Vagina (tissue), 2 donors: ENCODE measurements at regions not wholly inside any gene's neighbourhood (a gene's known extent, or its start where the extent isn't known, plus 50 kb on each side); places are given as distances from the start of the nearest gene placed in this dataset. TPM values are rescaled to one million over a fixed set of nuclear protein-coding genes. Genes with fewer than 3 reads are reported as not detected.
A peak's percentile ranks its signal among the peaks of the same experiment; 100 is the strongest.

Experiments used
- DNase-seq, 2 donors: peaks; one replicate each; pipeline ENCODE4 v3.0.0-alpha.2; 2017; ENCODE audit errors: extremely low spot score in 2 of 2
- H3K27ac ChIP-seq: fragments of 200-600 bp; sonication (generic); one replicate; pipeline ENCODE4 v1.5.1; 2019
- H3K27me3 ChIP-seq: fragments of 200-600 bp; sonication (generic); one replicate; pipeline ENCODE4 v1.5.1; 2019
- H3K36me3 ChIP-seq, 2 donors: fragments of 200-600 bp; sonication (generic); one replicate each; pipeline ENCODE4 v1.5.1; 2017 to 2019
- H3K4me1 ChIP-seq: fragments of 200-600 bp; sonication (generic); one replicate; pipeline ENCODE4 v1.5.1; 2019
- H3K4me3 ChIP-seq, 2 donors: fragments of 200-600 bp; sonication (generic); 1 replicate in 1 of 2; 2 replicates in 1 of 2; pipeline ENCODE4 v1.5.1; 2016 to 2019
- H3K9me3 ChIP-seq: fragments of 200-600 bp; sonication (generic); one replicate; pipeline ENCODE4 v1.5.1; 2019
- POLR2A ChIP-seq, 2 donors: fragments of 450-650 bp; IDR thresholded peaks; one replicate each; pipeline ENCODE4 v1.6.1; 2017; ENCODE audit warnings: antibody characterized with exemption in 2 of 2, mild to moderate bottlenecking in 2 of 2, moderate library complexity in 2 of 2
- POLR2AphosphoS5 ChIP-seq, 2 donors: sonication (generic); formaldehyde crosslinking; IDR thresholded peaks; one replicate each; pipeline ENCODE4 v1.9.0; 2017; ENCODE audit warnings: antibody characterized with exemption in 2 of 2, mild to moderate bottlenecking in 2 of 2, low read depth in 1 of 2; ENCODE audit not compliant: insufficient read depth in 1 of 2
- intact Hi-C: fragments of 100-400 bp; cut with DNase I; formaldehyde crosslinking; loops from one replicate; pipeline ENCODE4 v1.15.1; 2023
- small RNA-seq: library from RNA; depleted of rRNA; stranded (forward); fragments of <200 nt; gene quantifications from one replicate; pipeline ENCODE3, GENCODE V24; 2016
- TF ChIP-seq, protein P1 (sequence below), 3 experiments: fragments of 450-650 bp in 2 of 3; fragments of 200-600 bp in 1 of 3; sonication (generic) in 1 of 3; IDR thresholded peaks; one replicate each; pipeline ENCODE4 v1.5.1; 2017 to 2019; ENCODE audit warnings: antibody characterized with exemption in 3 of 3, mild to moderate bottlenecking in 2 of 3, moderate library complexity in 2 of 3

DNA sequence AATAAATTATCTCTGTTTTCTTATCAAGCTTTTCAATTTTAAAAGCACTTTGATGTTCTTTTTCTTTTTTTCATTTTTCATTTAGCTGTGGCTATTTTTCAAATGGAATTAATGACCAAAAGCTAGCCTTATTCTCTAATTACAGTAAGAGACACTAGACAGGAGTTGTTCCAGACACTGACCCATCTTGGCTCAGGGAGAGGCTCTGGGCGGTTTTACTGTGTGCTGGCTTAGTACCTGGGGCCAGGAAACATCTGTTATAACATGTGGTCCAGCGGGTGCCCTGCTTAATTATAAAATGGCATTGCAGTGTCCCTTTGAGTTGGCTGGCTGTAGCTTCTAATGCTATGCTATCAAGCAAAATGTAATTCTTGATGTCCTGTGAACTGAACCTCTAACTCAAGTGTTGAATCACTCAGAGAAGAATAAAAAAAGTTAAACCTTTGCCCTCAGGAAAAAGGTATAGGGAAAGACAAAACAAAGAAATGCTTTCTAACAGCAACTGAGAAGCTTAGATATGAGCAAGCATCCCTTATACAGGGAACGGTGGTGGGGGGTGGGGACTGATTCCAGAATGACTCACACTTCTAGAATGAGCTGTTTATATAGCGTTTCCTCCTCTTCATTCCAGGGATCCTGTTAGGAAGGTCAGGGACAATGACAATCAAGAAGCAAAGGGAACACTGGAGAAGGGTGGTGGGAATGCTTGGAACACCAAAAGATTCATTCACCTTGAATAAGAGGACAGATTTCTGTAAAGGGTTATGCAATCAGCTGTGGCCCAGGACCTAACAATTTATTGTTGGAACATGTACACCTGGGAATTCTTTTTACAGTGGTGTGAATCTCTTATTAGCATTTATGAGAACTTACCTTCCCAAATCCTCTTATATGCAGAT is 58.7 kb upstream of the NFIB start:
- Histone ChIP-seq H3K4me3 (no peak overlapping the region), H3K36me3 (no peaks in the 10 kb centered on the region), H3K9me3 (no peaks in the 10 kb centered on the region), H3K27ac (peak overlapping the region; percentile 17), H3K4me1 (peaks cover 15% of the 10 kb centered on the region), H3K27me3 (no peaks in the 10 kb centered on the region)
- TF ChIP-seq POLR2A (IDR thresholded peaks at IDR 0.05): no peak
- peak in 1 of 2 donors; percentile 83 for TF ChIP-seq POLR2AphosphoS5 (IDR thresholded peaks at IDR 0.05; ENCODE audit: insufficient read depth in 1 of 2, low read depth in 1 of 2)
- TF ChIP-seq, protein P1, sequence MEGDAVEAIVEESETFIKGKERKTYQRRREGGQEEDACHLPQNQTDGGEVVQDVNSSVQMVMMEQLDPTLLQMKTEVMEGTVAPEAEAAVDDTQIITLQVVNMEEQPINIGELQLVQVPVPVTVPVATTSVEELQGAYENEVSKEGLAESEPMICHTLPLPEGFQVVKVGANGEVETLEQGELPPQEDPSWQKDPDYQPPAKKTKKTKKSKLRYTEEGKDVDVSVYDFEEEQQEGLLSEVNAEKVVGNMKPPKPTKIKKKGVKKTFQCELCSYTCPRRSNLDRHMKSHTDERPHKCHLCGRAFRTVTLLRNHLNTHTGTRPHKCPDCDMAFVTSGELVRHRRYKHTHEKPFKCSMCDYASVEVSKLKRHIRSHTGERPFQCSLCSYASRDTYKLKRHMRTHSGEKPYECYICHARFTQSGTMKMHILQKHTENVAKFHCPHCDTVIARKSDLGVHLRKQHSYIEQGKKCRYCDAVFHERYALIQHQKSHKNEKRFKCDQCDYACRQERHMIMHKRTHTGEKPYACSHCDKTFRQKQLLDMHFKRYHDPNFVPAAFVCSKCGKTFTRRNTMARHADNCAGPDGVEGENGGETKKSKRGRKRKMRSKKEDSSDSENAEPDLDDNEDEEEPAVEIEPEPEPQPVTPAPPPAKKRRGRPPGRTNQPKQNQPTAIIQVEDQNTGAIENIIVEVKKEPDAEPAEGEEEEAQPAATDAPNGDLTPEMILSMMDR (IDR thresholded peaks at IDR 0.05): no peak
- intact Hi-C loops: no loop called here
- no peak for DNase-seq

DNA sequence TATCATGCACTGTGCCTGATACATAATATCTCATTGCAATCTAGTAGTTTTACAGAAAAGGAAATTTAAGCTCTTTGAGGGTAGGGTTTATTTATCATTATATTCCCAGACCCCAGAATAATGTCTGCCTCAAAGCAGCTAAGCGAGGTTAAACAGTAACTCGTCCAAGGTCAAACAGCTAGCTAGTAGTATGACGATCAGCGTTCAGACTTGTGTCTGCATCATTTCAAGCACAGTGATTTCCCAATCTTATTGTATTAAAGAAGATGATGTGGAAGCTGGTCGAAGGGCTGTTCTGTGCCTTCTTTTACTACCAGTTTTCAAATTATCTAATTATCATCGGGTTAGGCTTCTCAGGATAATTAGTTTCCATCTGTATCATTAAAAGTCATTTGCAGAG is 55.1 kb upstream of the NFIB start:
- intact Hi-C loops: no loop called here
- Histone ChIP-seq H3K4me3 (no peak overlapping the region), H3K27ac (no peak overlapping the region), H3K9me3 (no peaks in the 10 kb centered on the region), H3K4me1 (peaks cover 27% of the 10 kb centered on the region), H3K27me3 (no peaks in the 10 kb centered on the region), H3K36me3 (no peaks in the 10 kb centered on the region)
- no peak for TF ChIP-seq POLR2A (IDR thresholded peaks at IDR 0.05)
- no peak for TF ChIP-seq POLR2AphosphoS5 (IDR thresholded peaks at IDR 0.05; ENCODE audit: insufficient read depth in 1 of 2, low read depth in 1 of 2)
- TF ChIP-seq, protein P1 (IDR thresholded peaks at IDR 0.05): no peak
- no peak for DNase-seq

DNA sequence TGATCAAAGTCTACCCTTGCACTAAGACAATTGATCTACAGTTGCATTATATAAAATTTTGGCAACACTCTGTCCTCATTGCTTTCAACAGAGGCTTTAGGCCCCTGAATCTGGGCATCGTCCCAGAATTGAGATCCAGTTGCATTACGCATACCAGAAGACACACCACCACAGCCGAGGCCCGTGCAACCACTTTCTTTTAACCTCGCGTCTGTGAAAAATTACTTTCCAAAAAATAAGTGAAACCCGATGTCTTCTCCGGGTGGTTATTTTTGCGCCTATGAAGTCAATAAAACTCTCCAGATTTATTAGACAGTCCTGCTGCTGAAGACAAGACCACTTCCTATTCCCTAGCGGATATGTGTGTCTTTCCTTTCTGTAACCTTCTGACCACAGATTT is 52.1 kb upstream of the NFIB start:
- Histone ChIP-seq H3K4me3 (no peak overlapping the region), H3K9me3 (no peaks in the 10 kb centered on the region), H3K36me3 (no peaks in the 10 kb centered on the region), H3K4me1 (peaks cover 19% of the 10 kb centered on the region), H3K27ac (no peak overlapping the region), H3K27me3 (no peaks in the 10 kb centered on the region)
- TF ChIP-seq POLR2A (IDR thresholded peaks at IDR 0.05) (no peak), POLR2AphosphoS5 (IDR thresholded peaks at IDR 0.05; ENCODE audit: insufficient read depth in 1 of 2, low read depth in 1 of 2) (no peak)
- TF ChIP-seq, protein P1 (IDR thresholded peaks at IDR 0.05): no peak
- intact Hi-C loops: loop anchor here (2.0 kb wide), 1 partner anchor 29 kb away; no protein-coding TSS in a partner anchor
- no peak for DNase-seq

GRCh38 chr9:14365670-14366069 is 51.7 kb upstream of the NFIB start:
- H3K4me3 ChIP-seq: no peak overlapping the region
- intact Hi-C loops: loop anchor here (2.0 kb wide), 1 partner anchor 29 kb away; no protein-coding TSS in a partner anchor
- no peak for DNase-seq

More at GRCh38 chr9:14365670-14366069, 51.7 kb upstream of the NFIB start:
- peaks cover 19% of the 10 kb centered on the region for H3K4me1 ChIP-seq
- no peaks in the 10 kb centered on the region for H3K9me3 ChIP-seq
- no peak for TF ChIP-seq POLR2AphosphoS5 (IDR thresholded peaks at IDR 0.05; ENCODE audit: insufficient read depth in 1 of 2, low read depth in 1 of 2)
- no peak for TF ChIP-seq POLR2A (IDR thresholded peaks at IDR 0.05)
- TF ChIP-seq, protein P1 (IDR thresholded peaks at IDR 0.05): no peak
- H3K36me3 ChIP-seq: no peaks in the 10 kb centered on the region
- H3K27ac ChIP-seq: no peak overlapping the region
- H3K27me3 ChIP-seq: no peaks in the 10 kb centered on the region

Small RNA genes in the stretch of these regions (small RNA-seq; reads per million reads assigned to genes)
- gene AL159169.1: not detected
